ENCODE measurements at regions not wholly inside any gene's neighbourhood (a gene's known extent, or its start where the extent isn't known, plus 50 kb on each side); places are given as distances from the start of the nearest gene placed in this dataset.

GRCh38 chr16:65301029-65301428, 179.2 kb upstream of the CDH11 start:
- no peak for DNase-seq (ENCODE audit: low read depth in 2 of 2)

GRCh38 chr16:65297453-65297852, 175.6 kb upstream of the CDH11 start:
- no peak for DNase-seq (ENCODE audit: low read depth in 2 of 2)

- no peak for DNase-seq (ENCODE audit: low read depth in 2 of 2)
These were observed 173.7 kb upstream of the CDH11 start for GRCh38 chr16:65295527-65295926.

GRCh38 chr16:65294708-65295107, 172.8 kb upstream of the CDH11 start:
- DNase-seq (ENCODE audit: low read depth in 2 of 2), result no peak

- no peak for DNase-seq (ENCODE audit: low read depth in 2 of 2)
These were observed 172.3 kb upstream of the CDH11 start for GRCh38 chr16:65294165-65294564.

- no peak for DNase-seq (ENCODE audit: low read depth in 2 of 2)
These were observed 167.2 kb upstream of the CDH11 start for GRCh38 chr16:65289022-65289421.

GRCh38 chr16:65287307-65287706, 165.4 kb upstream of the CDH11 start:
- DNase-seq (ENCODE audit: low read depth in 2 of 2), result no peak

- no peak for DNase-seq (ENCODE audit: low read depth in 2 of 2)
These were observed 163.5 kb upstream of the CDH11 start for GRCh38 chr16:65285128-65286048.

- no peak for DNase-seq (ENCODE audit: low read depth in 2 of 2)
These were observed 162.8 kb upstream of the CDH11 start for GRCh38 chr16:65284626-65285025.

- DNase-seq (ENCODE audit: low read depth in 2 of 2), result peak in 1 of 2 donors; percentile 5
These were observed 161.4 kb upstream of the CDH11 start for GRCh38 chr16:65283181-65283651.

GRCh38 chr16:65281586-65281985, 159.7 kb upstream of the CDH11 start:
- DNase-seq (ENCODE audit: low read depth in 2 of 2), result no peak

- DNase-seq (ENCODE audit: low read depth in 2 of 2), result no peak
These were observed 159.1 kb upstream of the CDH11 start for GRCh38 chr16:65280845-65281512.

- no peak for DNase-seq (ENCODE audit: low read depth in 2 of 2)
These were observed 157.7 kb upstream of the CDH11 start for GRCh38 chr16:65279576-65279975.

- no peak for DNase-seq (ENCODE audit: low read depth in 2 of 2)
These were observed 157.0 kb upstream of the CDH11 start for GRCh38 chr16:65278874-65279273.

- no peak for DNase-seq (ENCODE audit: low read depth in 2 of 2)
These were observed 152.7 kb upstream of the CDH11 start for GRCh38 chr16:65274566-65274965.

GRCh38 chr16:65272699-65273414, 151.0 kb upstream of the CDH11 start:
- DNase-seq (ENCODE audit: low read depth in 2 of 2), result no peak

- DNase-seq (ENCODE audit: low read depth in 2 of 2), result no peak
These were observed 150.1 kb upstream of the CDH11 start for GRCh38 chr16:65271996-65272395.

- DNase-seq (ENCODE audit: low read depth in 2 of 2), result no peak
These were observed 146.5 kb upstream of the CDH11 start for GRCh38 chr16:65268331-65268730.

- no peak for DNase-seq (ENCODE audit: low read depth in 2 of 2)
These were observed 142.0 kb upstream of the CDH11 start for GRCh38 chr16:65263896-65264295.

- no peak for DNase-seq (ENCODE audit: low read depth in 2 of 2)
These were observed 138.9 kb upstream of the CDH11 start for GRCh38 chr16:65260746-65261145.

- DNase-seq (ENCODE audit: low read depth in 2 of 2), result no peak
These were observed 132.3 kb upstream of the CDH11 start for GRCh38 chr16:65254144-65254543.

- DNase-seq (ENCODE audit: low read depth in 2 of 2), result peak in 1 of 2 donors; percentile 1
These were observed 127.9 kb upstream of the CDH11 start for GRCh38 chr16:65249768-65250167.

Data from lung microvascular endothelial cell (primary cell).